Right atrium auricular region (tissue), 2 donors: ENCODE measurements at regions not wholly inside any gene's neighbourhood (a gene's known extent, or its start where the extent isn't known, plus 50 kb on each side); places are given as distances from the start of the nearest gene placed in this dataset.
"Not testable (repeated sequence)": the region's sequence is repeated elsewhere in the genome, so short reads cannot be mapped to it uniquely, and the experiment has no call there.

Source experiments
- DNase-seq: peaks from one replicate; pipeline ENCODE4 v3.0.0-alpha.2; 2019; ENCODE audit warnings: low spot score
- H3K27ac ChIP-seq, 2 donors: fragments of 200-600 bp; sonication (generic); 1 replicate in 1 of 2; 2 replicates in 1 of 2; pipeline ENCODE4 v1.5.1; 2016 to 2019
- H3K27me3 ChIP-seq, 2 donors: fragments of 200-600 bp; sonication (generic); one replicate each; pipeline versions ENCODE4 v1.5.1 to v1.6.0; 2017 to 2019
- H3K36me3 ChIP-seq: fragments of 200-600 bp; sonication (generic); one replicate; pipeline ENCODE4 v1.5.1; 2016
- H3K4me1 ChIP-seq, 2 donors: fragments of 200-600 bp; sonication (generic); one replicate each; pipeline versions ENCODE4 v1.5.1 to v1.6.0; 2017 to 2019
- H3K4me3 ChIP-seq, 2 donors: fragments of 200-600 bp; sonication (generic); 1 replicate in 1 of 2; 2 replicates in 1 of 2; pipeline ENCODE4 v1.5.1; 2017 to 2019; ENCODE audit warnings: mild to moderate bottlenecking in 1 of 2, moderate library complexity in 1 of 2
- H3K9me3 ChIP-seq, 2 donors: fragments of 200-600 bp; sonication (generic); one replicate each; pipeline ENCODE4 v1.5.1; 2019
- TF ChIP-seq, protein P1 (sequence below), 2 donors: fragments of 200-600 bp; sonication (generic); IDR thresholded peaks; one replicate each; pipeline ENCODE4 v1.5.1; 2019; ENCODE audit warnings: antibody characterized with exemption in 2 of 2

DNA sequence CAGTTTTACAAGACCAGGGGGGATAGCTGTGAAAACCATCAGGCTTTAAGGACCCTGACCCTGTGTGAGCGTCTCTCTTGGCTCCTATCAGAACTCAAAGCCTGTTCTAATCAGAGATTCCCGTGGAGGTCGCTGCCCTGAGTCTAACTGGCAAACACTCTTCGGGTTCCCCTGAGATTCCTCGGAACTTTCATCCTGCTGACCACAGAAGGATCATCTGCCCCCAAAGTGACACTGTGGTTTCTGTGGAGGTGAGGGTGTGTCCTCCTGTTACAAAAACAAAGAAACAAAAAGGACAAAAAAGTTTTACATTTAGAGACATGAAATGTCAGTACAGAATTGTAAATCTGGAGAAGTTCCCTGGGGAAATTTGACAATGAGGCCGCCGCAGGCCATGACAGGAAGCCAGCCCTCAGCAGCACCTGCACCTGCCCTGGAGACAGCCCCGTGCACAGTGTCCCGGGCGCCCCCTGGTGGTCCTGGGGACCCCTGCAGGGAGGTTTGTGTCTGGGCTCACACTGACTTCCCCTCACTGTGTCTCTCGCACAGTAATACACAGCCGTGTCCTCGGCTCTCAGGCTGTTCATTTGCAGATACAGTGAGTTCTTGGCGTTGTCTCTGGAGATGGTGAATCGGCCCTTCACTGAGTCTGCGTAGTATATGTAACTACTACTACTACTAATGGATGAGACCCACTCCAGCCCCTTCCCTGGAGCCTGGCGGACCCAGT, 708.3 kb downstream of the TMEM121 start:
- not testable (repeated sequence) for H3K9me3 ChIP-seq, H3K36me3 ChIP-seq, DNase-seq, H3K27me3 ChIP-seq, H3K27ac ChIP-seq, H3K4me1 ChIP-seq, H3K4me3 ChIP-seq
- TF ChIP-seq, protein P1, sequence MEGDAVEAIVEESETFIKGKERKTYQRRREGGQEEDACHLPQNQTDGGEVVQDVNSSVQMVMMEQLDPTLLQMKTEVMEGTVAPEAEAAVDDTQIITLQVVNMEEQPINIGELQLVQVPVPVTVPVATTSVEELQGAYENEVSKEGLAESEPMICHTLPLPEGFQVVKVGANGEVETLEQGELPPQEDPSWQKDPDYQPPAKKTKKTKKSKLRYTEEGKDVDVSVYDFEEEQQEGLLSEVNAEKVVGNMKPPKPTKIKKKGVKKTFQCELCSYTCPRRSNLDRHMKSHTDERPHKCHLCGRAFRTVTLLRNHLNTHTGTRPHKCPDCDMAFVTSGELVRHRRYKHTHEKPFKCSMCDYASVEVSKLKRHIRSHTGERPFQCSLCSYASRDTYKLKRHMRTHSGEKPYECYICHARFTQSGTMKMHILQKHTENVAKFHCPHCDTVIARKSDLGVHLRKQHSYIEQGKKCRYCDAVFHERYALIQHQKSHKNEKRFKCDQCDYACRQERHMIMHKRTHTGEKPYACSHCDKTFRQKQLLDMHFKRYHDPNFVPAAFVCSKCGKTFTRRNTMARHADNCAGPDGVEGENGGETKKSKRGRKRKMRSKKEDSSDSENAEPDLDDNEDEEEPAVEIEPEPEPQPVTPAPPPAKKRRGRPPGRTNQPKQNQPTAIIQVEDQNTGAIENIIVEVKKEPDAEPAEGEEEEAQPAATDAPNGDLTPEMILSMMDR (IDR thresholded peaks at IDR 0.05), result peak in 1 of 2 donors; percentile 43

DNA sequence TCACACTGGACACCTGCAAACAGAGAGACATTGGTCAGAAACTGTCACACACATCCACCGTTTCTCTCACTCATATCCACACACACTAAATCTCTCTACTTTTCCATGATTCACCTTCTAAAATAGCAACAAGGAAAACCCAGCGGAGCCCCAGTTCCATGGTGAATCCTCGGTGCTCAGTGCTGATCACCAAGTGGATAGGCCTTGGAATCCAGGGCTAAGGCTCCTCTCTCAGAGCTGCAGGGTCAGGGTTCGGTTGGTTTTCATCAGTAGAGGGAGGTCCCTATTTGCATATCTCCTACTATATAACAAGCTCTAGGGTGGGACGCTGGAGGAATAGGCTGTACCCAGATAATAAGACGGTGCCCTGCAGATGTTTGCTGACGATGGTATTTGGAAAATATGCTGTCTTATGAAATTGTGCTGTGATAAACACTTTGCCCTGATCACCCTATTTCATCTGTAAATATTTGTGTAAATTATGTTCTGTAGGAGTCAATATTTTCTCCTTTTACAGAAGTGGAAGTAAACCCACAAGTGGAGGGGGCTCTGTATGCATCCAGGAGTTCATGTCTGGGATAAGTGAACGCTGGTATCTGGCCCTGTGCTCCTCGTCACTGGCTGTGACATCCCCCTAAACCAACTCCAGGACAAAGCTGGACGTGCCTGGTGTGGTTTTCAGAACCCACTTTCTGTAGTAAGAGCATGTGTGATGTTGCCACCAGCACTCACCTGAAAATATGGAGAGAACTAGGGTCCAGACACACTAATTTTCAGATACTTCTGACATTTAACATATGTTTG, 709.2 kb downstream of the TMEM121 start:
- no peak overlapping the region for H3K27ac ChIP-seq
- H3K4me1 ChIP-seq, result no peaks in the 10 kb centered on the region
- TF ChIP-seq, protein P1 (IDR thresholded peaks at IDR 0.05), result no peak
- H3K4me3 ChIP-seq, result no peak overlapping the region
- DNase-seq, result no peak
- H3K27me3 ChIP-seq, result no peaks in the 10 kb centered on the region
- no peaks in the 10 kb centered on the region for H3K9me3 ChIP-seq
- H3K36me3 ChIP-seq, result no peaks in the 10 kb centered on the region

DNA sequence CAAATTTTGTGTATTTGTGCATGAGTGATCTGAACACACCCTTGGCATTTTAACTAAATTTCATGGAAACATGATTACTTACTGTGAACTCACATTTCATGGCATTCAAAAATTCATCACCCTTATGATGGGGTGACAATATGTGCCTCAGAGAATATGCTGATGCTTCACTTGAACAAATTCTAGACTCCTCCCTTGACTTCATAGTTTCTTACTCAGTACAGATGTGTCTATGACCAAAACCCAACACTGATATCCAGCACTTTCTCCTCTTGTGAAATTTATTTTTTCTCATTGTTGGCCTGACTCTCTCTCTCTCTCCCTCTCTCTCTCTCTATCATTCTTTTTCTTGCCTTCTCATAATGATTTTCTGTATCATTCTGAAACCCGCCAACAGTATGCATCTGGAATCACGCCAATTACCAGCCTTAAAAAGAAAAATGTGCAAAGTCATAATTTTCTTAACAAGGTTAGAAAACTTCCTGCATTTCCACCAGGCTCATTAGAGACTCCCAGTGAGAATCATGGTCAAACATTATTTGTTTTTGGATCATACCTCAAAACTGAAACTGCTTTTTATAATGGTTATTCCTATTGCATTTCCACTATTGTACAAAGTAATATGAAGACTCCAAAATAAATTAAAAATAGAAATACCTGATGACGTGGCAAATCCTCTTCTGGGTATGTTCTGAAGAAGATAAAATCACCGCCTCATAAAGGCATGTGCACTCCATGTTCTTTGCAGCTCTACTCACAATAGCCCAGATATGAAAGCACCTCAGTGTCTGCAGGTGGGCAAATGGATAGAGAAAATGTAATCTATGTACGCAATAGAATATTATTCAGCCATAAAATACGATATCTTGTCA, 722.2 kb downstream of the TMEM121 start:
- TF ChIP-seq, protein P1 (IDR thresholded peaks at IDR 0.05), result no peak
- Histone ChIP-seq H3K27me3 (no peaks in the 10 kb centered on the region), H3K4me3 (no peak overlapping the region), H3K36me3 (no peaks in the 10 kb centered on the region), H3K9me3 (no peaks in the 10 kb centered on the region), H3K4me1 (no peaks in the 10 kb centered on the region), H3K27ac (no peak overlapping the region)
- no peak for DNase-seq

DNA sequence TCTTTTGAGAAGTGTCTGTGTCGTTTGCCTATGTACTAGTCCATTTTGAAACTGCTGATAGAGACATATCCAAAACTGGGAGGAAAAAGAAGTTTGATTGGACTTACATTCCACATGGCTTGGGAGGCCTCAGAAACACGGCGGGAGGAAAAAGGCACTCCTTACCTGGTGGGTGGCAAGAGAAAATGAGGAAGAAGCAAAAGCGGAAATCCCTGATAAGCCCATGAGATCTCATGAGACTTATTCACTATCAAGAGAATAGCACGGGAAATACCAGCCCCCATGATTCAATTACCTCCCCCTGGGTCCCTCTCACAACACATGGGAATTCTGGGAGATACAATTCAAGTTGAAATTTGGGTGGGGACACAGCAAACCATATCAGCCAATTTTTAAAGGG, 727.6 kb downstream of the TMEM121 start:
- H3K4me3 ChIP-seq, H3K27me3 ChIP-seq, DNase-seq, H3K9me3 ChIP-seq, H3K36me3 ChIP-seq, H3K27ac ChIP-seq, H3K4me1 ChIP-seq: not testable (repeated sequence)

DNA sequence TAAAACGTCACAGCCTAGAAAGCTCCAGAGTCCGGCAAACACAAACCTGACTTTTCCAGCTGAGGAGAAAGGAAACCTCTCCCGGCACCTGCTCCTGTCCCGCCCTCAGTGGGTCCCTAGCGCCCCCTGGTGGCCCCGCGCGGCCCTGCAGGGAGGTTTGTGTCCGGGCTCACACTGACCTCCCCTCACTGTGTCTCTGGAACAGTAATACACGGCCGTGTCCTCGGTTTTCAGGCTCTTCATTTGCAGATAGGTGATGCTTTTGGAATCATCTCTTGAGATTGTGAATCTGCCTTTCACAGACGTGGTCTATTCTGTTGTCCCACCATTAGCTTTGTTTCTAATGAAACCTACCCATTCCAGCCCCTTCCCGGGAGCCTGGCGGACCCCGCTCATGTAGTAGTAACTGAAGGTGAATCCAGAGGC, 731.2 kb downstream of the TMEM121 start:
- H3K4me1 ChIP-seq, H3K9me3 ChIP-seq, DNase-seq, H3K36me3 ChIP-seq, H3K27ac ChIP-seq, H3K4me3 ChIP-seq, H3K27me3 ChIP-seq: not testable (repeated sequence)
- TF ChIP-seq, protein P1 (IDR thresholded peaks at IDR 0.05), result peak in 1 of 2 donors; percentile 51
